RWPE2 (cell line): ENCODE measurements at regions not wholly inside any gene's neighbourhood (a gene's known extent, or its start where the extent isn't known, plus 50 kb on each side); places are given as distances from the start of the nearest gene placed in this dataset.
A peak's percentile ranks its signal among the peaks of the same experiment; 100 is the strongest.

Source experiments
- ATAC-seq: fragments of 200-7000 bp; cut with Tn5 transposase; 3 replicates; pipeline ENCODE4 v1.9.1; 2021; ENCODE audit warnings: low read depth
- DNase-seq: peaks from one replicate; pipeline ENCODE4 v3.0.0-alpha.2; 2020; ENCODE audit warnings: low spot score
- H3K27ac ChIP-seq: fragments of 450-650 bp; 2 replicates; pipeline ENCODE4 v1.5.1; 2017; ENCODE audit warnings: mild to moderate bottlenecking; ENCODE audit not compliant: poor library complexity, severe bottlenecking
- H3K27me3 ChIP-seq: fragments of 250-450 bp; sonication (Bioruptor Pico); 2 replicates; pipeline ENCODE4 v1.5.1; 2021; ENCODE audit warnings: mild to moderate bottlenecking, moderate library complexity; ENCODE audit not compliant: insufficient read depth, poor library complexity, severe bottlenecking
- H3K36me3 ChIP-seq: fragments of 250-450 bp; sonication (Bioruptor Pico); 2 replicates; pipeline ENCODE4 v1.5.1; 2020; ENCODE audit warnings: low read depth, mild to moderate bottlenecking, moderate library complexity
- H3K4me1 ChIP-seq: fragments of 250-450 bp; sonication (Bioruptor Pico); 2 replicates; pipeline ENCODE4 v1.5.1; 2021; ENCODE audit warnings: mild to moderate bottlenecking, moderate library complexity; ENCODE audit not compliant: insufficient read depth, poor library complexity, severe bottlenecking
- H3K4me3 ChIP-seq: fragments of 250-450 bp; sonication (Bioruptor Pico); 2 replicates; pipeline ENCODE4 v1.5.1; 2021; ENCODE audit warnings: mild to moderate bottlenecking, moderate library complexity; ENCODE audit not compliant: severe bottlenecking
- H3K9me3 ChIP-seq: fragments of 250-450 bp; sonication (Bioruptor Pico); 2 replicates; pipeline ENCODE4 v1.5.1; 2021; ENCODE audit warnings: mild to moderate bottlenecking, moderate library complexity; ENCODE audit not compliant: severe bottlenecking
- TF ChIP-seq, protein P1 (sequence below): fragments of 450-650 bp; IDR thresholded peaks from one replicate; pipeline ENCODE4 v1.5.1; 2017; ENCODE audit warnings: mild to moderate bottlenecking, moderate library complexity; ENCODE audit not compliant: poor library complexity, severe bottlenecking

DNA sequence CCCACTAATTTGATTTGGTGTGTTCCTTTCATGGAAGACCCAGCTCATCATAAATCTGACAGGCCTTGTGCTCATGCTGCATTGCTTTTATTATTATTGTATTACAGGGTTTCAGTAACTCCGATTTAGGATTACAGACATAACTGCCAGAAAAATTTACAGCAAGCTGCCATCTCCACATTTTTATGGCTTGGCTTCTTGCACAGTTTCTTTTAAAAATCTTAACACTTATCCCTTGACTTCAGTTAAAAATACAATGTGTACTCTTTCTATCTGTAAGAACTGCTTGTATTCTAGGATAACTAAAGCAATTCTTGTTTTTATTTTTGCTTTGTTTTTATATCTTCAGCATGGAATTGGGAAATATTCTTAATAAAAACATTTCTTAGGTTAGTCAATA is 612.2 kb downstream of the DIPK2A start:
- Histone ChIP-seq H3K4me3 (no peak overlapping the region), H3K27ac (no peak overlapping the region), H3K4me1 (no peaks in the 10 kb centered on the region), H3K36me3 (no peaks in the 10 kb centered on the region), H3K9me3 (no peaks in the 10 kb centered on the region), H3K27me3 (no peaks in the 10 kb centered on the region)
- TF ChIP-seq, protein P1, sequence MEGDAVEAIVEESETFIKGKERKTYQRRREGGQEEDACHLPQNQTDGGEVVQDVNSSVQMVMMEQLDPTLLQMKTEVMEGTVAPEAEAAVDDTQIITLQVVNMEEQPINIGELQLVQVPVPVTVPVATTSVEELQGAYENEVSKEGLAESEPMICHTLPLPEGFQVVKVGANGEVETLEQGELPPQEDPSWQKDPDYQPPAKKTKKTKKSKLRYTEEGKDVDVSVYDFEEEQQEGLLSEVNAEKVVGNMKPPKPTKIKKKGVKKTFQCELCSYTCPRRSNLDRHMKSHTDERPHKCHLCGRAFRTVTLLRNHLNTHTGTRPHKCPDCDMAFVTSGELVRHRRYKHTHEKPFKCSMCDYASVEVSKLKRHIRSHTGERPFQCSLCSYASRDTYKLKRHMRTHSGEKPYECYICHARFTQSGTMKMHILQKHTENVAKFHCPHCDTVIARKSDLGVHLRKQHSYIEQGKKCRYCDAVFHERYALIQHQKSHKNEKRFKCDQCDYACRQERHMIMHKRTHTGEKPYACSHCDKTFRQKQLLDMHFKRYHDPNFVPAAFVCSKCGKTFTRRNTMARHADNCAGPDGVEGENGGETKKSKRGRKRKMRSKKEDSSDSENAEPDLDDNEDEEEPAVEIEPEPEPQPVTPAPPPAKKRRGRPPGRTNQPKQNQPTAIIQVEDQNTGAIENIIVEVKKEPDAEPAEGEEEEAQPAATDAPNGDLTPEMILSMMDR: no peak
- ATAC-seq (no peak), DNase-seq (no peak)

DNA sequence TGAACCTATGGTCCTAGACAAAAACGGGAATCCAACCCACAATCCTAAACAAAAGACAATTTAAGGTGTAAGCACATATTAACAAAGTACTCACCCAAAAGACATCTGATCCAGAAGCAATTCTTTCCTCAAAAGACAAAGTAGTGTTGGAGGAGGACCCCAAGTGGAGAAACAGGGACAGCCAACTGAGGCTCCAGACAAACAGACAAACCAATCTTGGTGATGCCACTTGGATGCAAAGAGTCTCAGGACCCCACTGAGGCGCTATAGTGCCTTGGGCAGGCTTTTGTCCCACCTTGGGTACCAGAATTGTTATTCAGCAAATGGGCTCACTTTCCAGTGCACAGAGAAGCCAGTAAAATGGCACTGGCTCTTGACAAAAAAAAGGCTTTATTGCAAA is 613.8 kb downstream of the DIPK2A start:
- TF ChIP-seq, protein P1: no peak
- Histone ChIP-seq H3K9me3 (no peaks in the 10 kb centered on the region), H3K27ac (no peak overlapping the region), H3K4me3 (no peak overlapping the region), H3K36me3 (no peaks in the 10 kb centered on the region), H3K4me1 (no peaks in the 10 kb centered on the region), H3K27me3 (peaks cover 4% of the 10 kb centered on the region)
- DNase-seq: no peak
- ATAC-seq: no peak

DNA sequence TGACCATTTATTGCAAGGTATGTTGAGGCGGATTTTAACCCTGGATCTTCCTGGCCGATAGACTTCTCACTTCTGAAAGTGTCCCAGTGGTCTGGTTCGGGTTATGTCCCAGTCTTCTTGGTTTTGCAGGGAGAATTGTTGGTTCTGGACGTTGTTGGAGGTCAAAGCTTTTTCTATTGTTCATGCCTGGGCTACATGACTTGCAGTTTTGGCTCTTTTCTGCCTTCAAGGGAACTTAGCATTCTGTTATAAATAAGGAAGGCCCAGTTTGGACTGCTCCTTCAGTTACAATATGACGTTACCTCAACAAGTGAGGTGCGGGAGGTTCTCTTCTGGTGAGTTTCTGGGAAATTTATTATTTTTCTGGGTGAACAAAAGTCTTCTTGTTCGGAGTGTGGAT is 614.3 kb downstream of the DIPK2A start:
- Histone ChIP-seq H3K36me3 (no peaks in the 10 kb centered on the region), H3K27ac (no peak overlapping the region), H3K27me3 (peaks cover 4% of the 10 kb centered on the region), H3K4me1 (no peaks in the 10 kb centered on the region), H3K4me3 (no peak overlapping the region), H3K9me3 (no peaks in the 10 kb centered on the region)
- TF ChIP-seq, protein P1: no peak
- DNase-seq: no peak
- no peak for ATAC-seq

DNA sequence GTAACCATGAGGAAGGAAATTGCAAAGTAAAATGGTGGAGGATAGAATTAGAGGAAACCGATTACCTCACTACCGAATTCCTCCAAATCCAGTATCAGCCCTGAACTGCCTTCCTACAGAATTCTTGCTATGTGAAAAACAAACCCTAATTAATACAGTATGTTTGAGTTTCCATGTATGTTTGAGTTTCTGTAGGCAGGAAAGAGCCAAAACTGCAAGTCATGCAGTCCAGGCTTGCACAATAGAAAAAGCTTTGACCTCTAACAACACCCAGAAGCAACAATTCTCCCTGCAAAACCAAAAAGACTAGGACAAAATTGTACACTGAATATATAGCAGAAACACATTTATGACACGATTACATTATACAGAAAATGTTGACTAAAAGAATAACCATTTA is 614.8 kb downstream of the DIPK2A start:
- DNase-seq (no peak), ATAC-seq (no peak)
- H3K27ac ChIP-seq: no peak overlapping the region
- no peak overlapping the region for H3K4me3 ChIP-seq
- H3K36me3 ChIP-seq: no peaks in the 10 kb centered on the region
- no peaks in the 10 kb centered on the region for H3K4me1 ChIP-seq
- H3K27me3 ChIP-seq: peaks cover 4% of the 10 kb centered on the region
- TF ChIP-seq, protein P1: no peak
- H3K9me3 ChIP-seq: no peaks in the 10 kb centered on the region

DNA sequence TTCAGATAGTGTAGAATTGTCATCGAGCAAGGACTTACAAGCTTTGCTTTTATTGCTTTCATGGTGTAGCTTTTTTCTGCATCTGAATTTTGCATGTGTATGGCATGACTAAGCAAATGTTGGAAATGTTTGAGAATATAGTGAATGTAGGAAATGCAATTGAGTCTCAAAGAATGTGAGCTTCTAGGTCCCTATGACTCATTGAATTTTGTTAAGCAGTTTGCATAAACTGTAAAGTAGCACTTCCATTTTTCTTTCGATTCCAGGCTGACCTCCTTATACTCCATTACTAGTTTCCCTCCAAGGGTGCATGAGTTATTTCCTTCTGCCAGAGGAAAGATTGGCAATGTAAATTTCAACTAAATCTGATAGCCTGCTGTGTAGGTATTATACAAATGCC is 619.2 kb downstream of the DIPK2A start:
- no peaks in the 10 kb centered on the region for H3K36me3 ChIP-seq
- H3K4me1 ChIP-seq: no peaks in the 10 kb centered on the region
- DNase-seq: no peak
- H3K9me3 ChIP-seq: no peaks in the 10 kb centered on the region
- no peak overlapping the region for H3K27ac ChIP-seq
- peak; percentile 53; the same call in 2 of the 3 replicates for ATAC-seq
- TF ChIP-seq, protein P1: no peak
- H3K4me3 ChIP-seq: no peak overlapping the region
- H3K27me3 ChIP-seq: peaks cover 4% of the 10 kb centered on the region
